ENCODE measurements at regions not wholly inside any gene's neighbourhood (a gene's known extent, or its start where the extent isn't known, plus 50 kb on each side); places are given as distances from the start of the nearest gene placed in this dataset.

DNA sequence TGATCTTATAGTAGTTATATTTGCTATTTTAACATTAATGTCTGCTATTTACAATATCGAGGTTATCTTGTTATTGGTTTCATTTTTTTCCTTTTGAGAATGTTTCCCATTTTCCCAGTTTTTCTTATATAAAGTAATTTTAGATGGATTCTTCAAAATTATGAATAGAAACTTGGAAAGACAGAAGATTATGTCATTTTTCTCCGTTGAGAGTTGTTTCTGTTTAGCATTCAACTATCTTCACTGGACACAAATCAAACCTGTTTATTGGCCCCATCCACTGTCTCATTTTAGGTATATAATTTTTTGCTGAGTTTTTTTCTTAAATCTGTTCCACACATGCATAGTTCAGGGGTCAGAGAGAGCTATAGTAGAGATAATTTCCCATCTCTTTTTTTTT, 1430.9 kb upstream of the MIR17HG start:
- no peak overlapping the region for H3K27ac ChIP-seq (ENCODE audit: low read depth in 1 of 2, low read length in 2 of 2)
- no peak for DNase-seq (ENCODE audit: low spot score)
- 71% methylated on average over 2 of the region's 2 CpGs for WGBS
- H3K36me3 ChIP-seq (ENCODE audit: control insufficient read depth in 4 of 4, insufficient read depth in 3 of 4, low read depth in 1 of 4, low read length in 3 of 4) = no peaks in the 10 kb centered on the region
- H3K27me3 ChIP-seq (ENCODE audit: control insufficient read depth in 4 of 4, insufficient read depth in 4 of 4, low read length in 3 of 4) = no peaks in the 10 kb centered on the region
- H3K4me1 ChIP-seq (ENCODE audit: control insufficient read depth in 4 of 4, insufficient read depth in 4 of 4, low read length in 3 of 4) = no peaks in the 10 kb centered on the region
- H3K9ac ChIP-seq (ENCODE audit: low read depth in 1 of 2, low read length in 2 of 2) = no peak overlapping the region
- TF ChIP-seq YY1 (IDR thresholded peaks at IDR 0.05) (no peak), FOXA1 (IDR thresholded peaks at IDR 0.05) (no peak), RXRA (IDR thresholded peaks at IDR 0.05) (no peak), TAF1 (conservative IDR thresholded peaks at IDR 0.05) (no peak), SP1 (IDR thresholded peaks at IDR 0.05) (no peak), NR2F2 (IDR thresholded peaks at IDR 0.05) (no peak), GABPA (IDR thresholded peaks at IDR 0.05 in 1 of 2, conservative IDR thresholded peaks at IDR 0.05 in 1 of 2) (no peak), EGR1 (IDR thresholded peaks at IDR 0.05; ENCODE audit: low read depth in 2 of 2) (no peak), HNF4A (conservative IDR thresholded peaks at IDR 0.05) (no peak), HNF4G (IDR thresholded peaks at IDR 0.05) (no peak), FOXA2 (IDR thresholded peaks at IDR 0.05) (no peak)
- TF ChIP-seq, protein P1, sequence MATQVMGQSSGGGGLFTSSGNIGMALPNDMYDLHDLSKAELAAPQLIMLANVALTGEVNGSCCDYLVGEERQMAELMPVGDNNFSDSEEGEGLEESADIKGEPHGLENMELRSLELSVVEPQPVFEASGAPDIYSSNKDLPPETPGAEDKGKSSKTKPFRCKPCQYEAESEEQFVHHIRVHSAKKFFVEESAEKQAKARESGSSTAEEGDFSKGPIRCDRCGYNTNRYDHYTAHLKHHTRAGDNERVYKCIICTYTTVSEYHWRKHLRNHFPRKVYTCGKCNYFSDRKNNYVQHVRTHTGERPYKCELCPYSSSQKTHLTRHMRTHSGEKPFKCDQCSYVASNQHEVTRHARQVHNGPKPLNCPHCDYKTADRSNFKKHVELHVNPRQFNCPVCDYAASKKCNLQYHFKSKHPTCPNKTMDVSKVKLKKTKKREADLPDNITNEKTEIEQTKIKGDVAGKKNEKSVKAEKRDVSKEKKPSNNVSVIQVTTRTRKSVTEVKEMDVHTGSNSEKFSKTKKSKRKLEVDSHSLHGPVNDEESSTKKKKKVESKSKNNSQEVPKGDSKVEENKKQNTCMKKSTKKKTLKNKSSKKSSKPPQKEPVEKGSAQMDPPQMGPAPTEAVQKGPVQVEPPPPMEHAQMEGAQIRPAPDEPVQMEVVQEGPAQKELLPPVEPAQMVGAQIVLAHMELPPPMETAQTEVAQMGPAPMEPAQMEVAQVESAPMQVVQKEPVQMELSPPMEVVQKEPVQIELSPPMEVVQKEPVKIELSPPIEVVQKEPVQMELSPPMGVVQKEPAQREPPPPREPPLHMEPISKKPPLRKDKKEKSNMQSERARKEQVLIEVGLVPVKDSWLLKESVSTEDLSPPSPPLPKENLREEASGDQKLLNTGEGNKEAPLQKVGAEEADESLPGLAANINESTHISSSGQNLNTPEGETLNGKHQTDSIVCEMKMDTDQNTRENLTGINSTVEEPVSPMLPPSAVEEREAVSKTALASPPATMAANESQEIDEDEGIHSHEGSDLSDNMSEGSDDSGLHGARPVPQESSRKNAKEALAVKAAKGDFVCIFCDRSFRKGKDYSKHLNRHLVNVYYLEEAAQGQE (IDR thresholded peaks at IDR 0.05) = no peak
- TF ChIP-seq, protein P2, sequence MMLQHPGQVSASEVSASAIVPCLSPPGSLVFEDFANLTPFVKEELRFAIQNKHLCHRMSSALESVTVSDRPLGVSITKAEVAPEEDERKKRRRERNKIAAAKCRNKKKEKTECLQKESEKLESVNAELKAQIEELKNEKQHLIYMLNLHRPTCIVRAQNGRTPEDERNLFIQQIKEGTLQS (IDR thresholded peaks at IDR 0.05) = no peak
- TF ChIP-seq, protein P3, sequence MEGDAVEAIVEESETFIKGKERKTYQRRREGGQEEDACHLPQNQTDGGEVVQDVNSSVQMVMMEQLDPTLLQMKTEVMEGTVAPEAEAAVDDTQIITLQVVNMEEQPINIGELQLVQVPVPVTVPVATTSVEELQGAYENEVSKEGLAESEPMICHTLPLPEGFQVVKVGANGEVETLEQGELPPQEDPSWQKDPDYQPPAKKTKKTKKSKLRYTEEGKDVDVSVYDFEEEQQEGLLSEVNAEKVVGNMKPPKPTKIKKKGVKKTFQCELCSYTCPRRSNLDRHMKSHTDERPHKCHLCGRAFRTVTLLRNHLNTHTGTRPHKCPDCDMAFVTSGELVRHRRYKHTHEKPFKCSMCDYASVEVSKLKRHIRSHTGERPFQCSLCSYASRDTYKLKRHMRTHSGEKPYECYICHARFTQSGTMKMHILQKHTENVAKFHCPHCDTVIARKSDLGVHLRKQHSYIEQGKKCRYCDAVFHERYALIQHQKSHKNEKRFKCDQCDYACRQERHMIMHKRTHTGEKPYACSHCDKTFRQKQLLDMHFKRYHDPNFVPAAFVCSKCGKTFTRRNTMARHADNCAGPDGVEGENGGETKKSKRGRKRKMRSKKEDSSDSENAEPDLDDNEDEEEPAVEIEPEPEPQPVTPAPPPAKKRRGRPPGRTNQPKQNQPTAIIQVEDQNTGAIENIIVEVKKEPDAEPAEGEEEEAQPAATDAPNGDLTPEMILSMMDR (IDR thresholded peaks at IDR 0.05; ENCODE audit: low read depth, low read length, missing input control) = no peak
- TF ChIP-seq, protein P4, sequence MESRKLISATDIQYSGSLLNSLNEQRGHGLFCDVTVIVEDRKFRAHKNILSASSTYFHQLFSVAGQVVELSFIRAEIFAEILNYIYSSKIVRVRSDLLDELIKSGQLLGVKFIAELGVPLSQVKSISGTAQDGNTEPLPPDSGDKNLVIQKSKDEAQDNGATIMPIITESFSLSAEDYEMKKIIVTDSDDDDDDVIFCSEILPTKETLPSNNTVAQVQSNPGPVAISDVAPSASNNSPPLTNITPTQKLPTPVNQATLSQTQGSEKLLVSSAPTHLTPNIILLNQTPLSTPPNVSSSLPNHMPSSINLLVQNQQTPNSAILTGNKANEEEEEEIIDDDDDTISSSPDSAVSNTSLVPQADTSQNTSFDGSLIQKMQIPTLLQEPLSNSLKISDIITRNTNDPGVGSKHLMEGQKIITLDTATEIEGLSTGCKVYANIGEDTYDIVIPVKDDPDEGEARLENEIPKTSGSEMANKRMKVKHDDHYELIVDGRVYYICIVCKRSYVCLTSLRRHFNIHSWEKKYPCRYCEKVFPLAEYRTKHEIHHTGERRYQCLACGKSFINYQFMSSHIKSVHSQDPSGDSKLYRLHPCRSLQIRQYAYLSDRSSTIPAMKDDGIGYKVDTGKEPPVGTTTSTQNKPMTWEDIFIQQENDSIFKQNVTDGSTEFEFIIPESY (IDR thresholded peaks at IDR 0.05) = no peak
- no peak overlapping the region for H3K4me3 ChIP-seq (ENCODE audit: low read depth in 1 of 3, low read length in 3 of 3)
- H3K9me3 ChIP-seq (ENCODE audit: control insufficient read depth in 4 of 4, low read length in 3 of 4) = peaks cover 0 to 1% (median 0%) of the 10 kb centered on the region in 4 donors

DNA sequence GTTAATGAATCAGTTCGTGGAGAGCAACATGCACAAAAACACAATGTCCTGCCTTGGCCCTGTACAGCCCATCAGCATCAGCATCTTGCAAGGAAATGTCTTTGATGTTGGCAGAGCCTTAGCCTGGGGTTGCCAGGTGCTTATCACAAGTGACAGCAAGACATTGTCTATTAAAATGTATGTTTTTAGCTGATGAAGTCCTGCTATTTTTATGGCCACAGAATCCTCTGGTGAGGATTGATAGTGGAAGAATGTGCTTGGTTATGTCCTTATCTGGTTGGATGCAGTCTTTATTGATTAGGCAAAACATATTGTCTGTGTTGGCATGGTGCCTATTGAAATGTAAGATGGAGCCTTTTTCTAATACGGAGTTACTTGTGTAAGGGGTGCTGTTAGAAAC, 1427.0 kb upstream of the MIR17HG start:
- H3K27ac ChIP-seq (ENCODE audit: low read depth in 1 of 2, low read length in 2 of 2) = no peak overlapping the region
- TF ChIP-seq YY1 (IDR thresholded peaks at IDR 0.05) (no peak), FOXA1 (IDR thresholded peaks at IDR 0.05) (no peak)
- H3K27me3 ChIP-seq (ENCODE audit: control insufficient read depth in 4 of 4, insufficient read depth in 4 of 4, low read length in 3 of 4) = no peaks in the 10 kb centered on the region
- no peaks in the 10 kb centered on the region for H3K9me3 ChIP-seq (ENCODE audit: control insufficient read depth in 4 of 4, low read length in 3 of 4)
- H3K4me3 ChIP-seq (ENCODE audit: low read depth in 1 of 3, low read length in 3 of 3) = no peak overlapping the region
- peaks cover 0 to 1% (median 0%) of the 10 kb centered on the region in 4 donors for H3K4me1 ChIP-seq (ENCODE audit: control insufficient read depth in 4 of 4, insufficient read depth in 4 of 4, low read length in 3 of 4)
- no peak overlapping the region for H3K9ac ChIP-seq (ENCODE audit: low read depth in 1 of 2, low read length in 2 of 2)
- H3K36me3 ChIP-seq (ENCODE audit: control insufficient read depth in 4 of 4, insufficient read depth in 3 of 4, low read depth in 1 of 4, low read length in 3 of 4) = no peaks in the 10 kb centered on the region
- WGBS = 52% methylated on average over 2 of the region's 2 CpGs
- no peak for DNase-seq (ENCODE audit: low spot score)

All from liver (tissue), 8 donors.